ENCODE measurements at regions not wholly inside any gene's neighbourhood (a gene's known extent, or its start where the extent isn't known, plus 50 kb on each side); places are given as distances from the start of the nearest gene placed in this dataset.

DNA sequence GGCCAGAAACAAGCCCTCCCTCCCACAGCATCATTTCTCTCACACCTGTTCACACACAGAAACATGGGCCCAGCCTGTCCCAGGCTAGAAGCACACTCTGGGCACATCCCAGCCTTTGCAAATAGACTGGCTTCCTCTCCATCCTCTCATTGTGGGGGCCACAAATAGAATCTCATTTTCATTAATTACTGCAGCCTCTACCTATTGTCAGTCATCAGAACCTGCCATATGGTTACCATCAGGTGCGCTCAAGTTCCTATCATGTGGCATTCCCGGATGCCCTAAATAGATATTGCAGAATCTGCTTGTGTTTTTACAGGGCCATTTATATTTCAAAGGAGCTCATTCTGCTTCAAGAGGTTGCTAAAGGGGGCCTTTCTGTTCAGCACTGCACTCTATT lies 460.7 kb downstream of the BCL11A start:
- H3K27me3 ChIP-seq (ENCODE audit: control insufficient read depth, insufficient read depth, low read length, poor library complexity, severe bottlenecking): no peaks in the 10 kb centered on the region
- no peaks in the 10 kb centered on the region for H3K4me1 ChIP-seq (ENCODE audit: control insufficient read depth, insufficient read depth, low read length)
- Mint-ChIP-seq H3K4me1 (peaks cover 1% of the 10 kb centered on the region), H3K9me3 (no peaks in the 10 kb centered on the region), H3K27me3 (ENCODE audit: insufficient read depth) (peaks cover 26% of the 10 kb centered on the region), H3K36me3 (ENCODE audit: low read depth) (no peaks in the 10 kb centered on the region), H3K4me3 (no peak overlapping the region), H3K27ac (no peak overlapping the region)
- 95 to 100% methylated on average over 1 to 2 of the region's 2 CpGs for WGBS, 2 experiments (ENCODE audit: insufficient coverage in 1 of 2, insufficient read length in 1 of 2)
- H3K9me3 ChIP-seq (ENCODE audit: control insufficient read depth, low read length): no peaks in the 10 kb centered on the region
- no peak for TF ChIP-seq CTCF (conservative IDR thresholded peaks at IDR 0.05)
- H3K36me3 ChIP-seq (ENCODE audit: control insufficient read depth, insufficient read depth, low read length): no peaks in the 10 kb centered on the region
- no peak for DNase-seq
- no peak overlapping the region for H3K4me3 ChIP-seq (ENCODE audit: low read length)
- H3K9ac ChIP-seq (ENCODE audit: extremely low read depth, low read length, poor library complexity, severe bottlenecking): no peak overlapping the region
- H3K27ac ChIP-seq (ENCODE audit: low read depth, low read length): no peak overlapping the region

GRCh38 chr2:60091894-60092293 lies 461.6 kb downstream of the BCL11A start:
- DNase-seq: no peak
- Histone ChIP-seq H3K4me3 (ENCODE audit: low read length) (no peak overlapping the region), H3K9me3 (ENCODE audit: control insufficient read depth, low read length) (no peaks in the 10 kb centered on the region), H3K9ac (ENCODE audit: extremely low read depth, low read length, poor library complexity, severe bottlenecking) (no peak overlapping the region), H3K36me3 (ENCODE audit: control insufficient read depth, insufficient read depth, low read length) (no peaks in the 10 kb centered on the region), H3K4me1 (ENCODE audit: control insufficient read depth, insufficient read depth, low read length) (no peaks in the 10 kb centered on the region), H3K27me3 (ENCODE audit: control insufficient read depth, insufficient read depth, low read length, poor library complexity, severe bottlenecking) (no peaks in the 10 kb centered on the region), H3K27ac (ENCODE audit: low read depth, low read length) (no peak overlapping the region)
- Mint-ChIP-seq H3K9me3 (no peaks in the 10 kb centered on the region), H3K4me3 (no peak overlapping the region), H3K4me1 (peaks cover 1% of the 10 kb centered on the region), H3K27ac (no peak overlapping the region), H3K36me3 (ENCODE audit: low read depth) (no peaks in the 10 kb centered on the region), H3K27me3 (ENCODE audit: insufficient read depth) (peaks cover 18% of the 10 kb centered on the region)
- WGBS, 2 experiments (ENCODE audit: insufficient coverage in 1 of 2, insufficient read length in 1 of 2): 91 to 97% methylated on average over 3 to 5 of the region's 5 CpGs
- no peak for TF ChIP-seq CTCF (conservative IDR thresholded peaks at IDR 0.05)

DNA sequence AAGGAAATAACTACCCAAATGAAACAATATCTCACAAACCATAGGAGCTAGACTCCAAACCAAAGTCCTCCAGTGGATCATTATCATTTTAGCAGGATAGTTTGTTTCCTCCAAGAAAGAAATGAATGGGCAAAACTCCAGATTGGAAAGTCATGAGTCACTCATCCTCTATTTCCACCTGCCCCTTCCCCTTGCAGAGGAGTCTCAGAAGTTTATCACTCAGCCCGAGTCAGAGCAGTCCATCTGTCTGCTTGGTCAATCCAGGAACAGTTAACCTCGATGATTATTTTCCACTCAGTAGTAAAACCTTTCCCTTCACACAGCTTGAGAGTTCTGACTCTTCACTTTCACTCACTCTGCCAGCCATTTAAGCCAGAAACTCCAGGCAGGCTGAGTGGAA lies 462.2 kb downstream of the BCL11A start:
- H3K27ac Mint-ChIP-seq: no peak overlapping the region
- no peak for TF ChIP-seq CTCF (conservative IDR thresholded peaks at IDR 0.05)

More for the DNA sequence above, 462.2 kb downstream of the BCL11A start:
- Mint-ChIP-seq H3K9me3 (no peaks in the 10 kb centered on the region), H3K4me3 (no peak overlapping the region), H3K27me3 (ENCODE audit: insufficient read depth) (peaks cover 16% of the 10 kb centered on the region), H3K4me1 (peaks cover 1% of the 10 kb centered on the region), H3K36me3 (ENCODE audit: low read depth) (no peaks in the 10 kb centered on the region)
- Histone ChIP-seq H3K27me3 (ENCODE audit: control insufficient read depth, insufficient read depth, low read length, poor library complexity, severe bottlenecking) (no peaks in the 10 kb centered on the region), H3K4me3 (ENCODE audit: low read length) (no peak overlapping the region), H3K36me3 (ENCODE audit: control insufficient read depth, insufficient read depth, low read length) (no peaks in the 10 kb centered on the region), H3K4me1 (ENCODE audit: control insufficient read depth, insufficient read depth, low read length) (no peaks in the 10 kb centered on the region), H3K27ac (ENCODE audit: low read depth, low read length) (no peak overlapping the region), H3K9ac (ENCODE audit: extremely low read depth, low read length, poor library complexity, severe bottlenecking) (no peak overlapping the region), H3K9me3 (ENCODE audit: control insufficient read depth, low read length) (no peaks in the 10 kb centered on the region)
- DNase-seq: no peak
- 83 to 90% methylated on average over 2 of the region's 2 CpGs for WGBS, 2 experiments (ENCODE audit: insufficient coverage in 1 of 2, insufficient read length in 1 of 2)

Measured in endodermal cell (in vitro differentiated cells).